IMR-90 (cell line): ENCODE measurements at regions not wholly inside any gene's neighbourhood (a gene's known extent, or its start where the extent isn't known, plus 50 kb on each side); places are given as distances from the start of the nearest gene placed in this dataset.

Experiments used
- ATAC-seq: fragments of 200-7000 bp; cut with Tn5 transposase; 2 replicates; pipeline ENCODE4 v1.9.1; 2020; ENCODE audit warnings: low read depth, mild to moderate bottlenecking, moderate library complexity
- BruUV-seq: library from RNA; stranded (reverse); fragments of 400-500 nt; replicated peaks from 2 replicates; lab custom pipeline; 2021; lab: Mats Ljungman, UMichigan
- CTCF ChIA-PET: fragments of 300-600 bp; formaldehyde crosslinking; extraction: SDS; loops from one replicate; lab custom pipeline; 2021; ENCODE audit warnings: antibody characterized with exemption; lab: Yijun Ruan, JAX
- POLR2A ChIA-PET: fragments of 300-600 bp; sonication (Branson Sonifier 250); formaldehyde crosslinking; loops from one replicate; lab custom pipeline; 2022; ENCODE audit warnings: antibody characterized with exemption; ENCODE audit not compliant: unreplicated experiment; lab: Charles Lee
- DNase-seq: peaks from one replicate; pipeline ENCODE4 v3.0.0; 2013
- H2AFZ ChIP-seq: replicated peaks from 2 replicates; pipeline ENCODE3; 2013; ENCODE audit warnings: low read length, mild to moderate bottlenecking; ENCODE audit not compliant: poor library complexity
- H2AK5ac ChIP-seq: 2 replicates; pipeline ENCODE4 v1.6.1; 2013; ENCODE audit warnings: low read depth, low read length, inconsistent platforms
- H2AK9ac ChIP-seq: replicated peaks from 2 replicates; pipeline ENCODE3; 2013; ENCODE audit warnings: mild to moderate bottlenecking, low read depth, low read length, moderate library complexity; ENCODE audit not compliant: poor library complexity
- H2BK120ac ChIP-seq: 2 replicates; pipeline ENCODE4 v1.6.1; 2013; ENCODE audit warnings: low read depth, low read length, inconsistent platforms
- H2BK15ac ChIP-seq: 3 replicates; pipeline ENCODE4 v1.6.1; 2013; ENCODE audit warnings: low read depth, low read length, inconsistent platforms
- H2BK20ac ChIP-seq: 2 replicates; pipeline ENCODE4 v1.6.1; 2013; ENCODE audit warnings: low read depth, mild to moderate bottlenecking, inconsistent platforms, low read length, moderate library complexity
- H2BK5ac ChIP-seq: 2 replicates; pipeline ENCODE4 v1.6.1; 2013; ENCODE audit warnings: mild to moderate bottlenecking, low read depth, low read length, inconsistent platforms; ENCODE audit not compliant: poor library complexity, severe bottlenecking
- H3K14ac ChIP-seq: replicated peaks from 2 replicates; pipeline ENCODE4 v1.6.1; 2013; ENCODE audit warnings: low read depth, low read length, inconsistent platforms
- H3K18ac ChIP-seq: 2 replicates; pipeline ENCODE4 v1.6.1; 2013; ENCODE audit warnings: low read depth, low read length, control low read depth
- H3K23ac ChIP-seq: 2 replicates; pipeline ENCODE4 v1.6.1; 2013; ENCODE audit warnings: low read depth, low read length, inconsistent platforms
- H3K27ac ChIP-seq: 2 replicates; pipeline ENCODE4 v1.5.1; 2013; ENCODE audit warnings: mild to moderate bottlenecking, control low read depth, low read length; ENCODE audit not compliant: insufficient read depth
- H3K27me3 ChIP-seq: 2 replicates; pipeline ENCODE4 v1.6.1; 2013; ENCODE audit warnings: low read length; ENCODE audit not compliant: control insufficient read depth, insufficient read depth
- H3K36me3 ChIP-seq: 2 replicates; pipeline ENCODE4 v1.6.1; 2013; ENCODE audit warnings: low read length, mixed read lengths; ENCODE audit not compliant: control insufficient read depth, insufficient read depth
- H3K4ac ChIP-seq: 2 replicates; pipeline ENCODE4 v1.6.1; 2013; ENCODE audit warnings: low read depth, low read length, inconsistent platforms
- H3K4me1 ChIP-seq: 2 replicates; pipeline ENCODE4 v1.6.1; 2013; ENCODE audit warnings: low read length, mixed read lengths; ENCODE audit not compliant: control insufficient read depth, insufficient read depth
- H3K4me2 ChIP-seq: 2 replicates; pipeline ENCODE4 v1.6.1; 2013; ENCODE audit warnings: low read depth, mild to moderate bottlenecking, control low read depth, low read length, moderate library complexity
- H3K4me3 ChIP-seq: 2 replicates; pipeline ENCODE4 v1.5.1; 2013; ENCODE audit warnings: low read depth, mild to moderate bottlenecking, control low read depth, low read length, moderate library complexity; ENCODE audit not compliant: insufficient read depth
- H3K56ac ChIP-seq: 2 replicates; pipeline ENCODE4 v1.6.1; 2013; ENCODE audit warnings: low read length, inconsistent platforms; ENCODE audit not compliant: insufficient read depth; ENCODE audit errors: extremely low read depth
- H3K79me1 ChIP-seq, 2 experiments: 2 replicates each; pipeline ENCODE4 v1.6.1; 2013; ENCODE audit warnings: low read length in 2 of 2, inconsistent platforms in 1 of 2, low read depth in 1 of 2
- H3K9ac ChIP-seq: 2 replicates; pipeline ENCODE4 v1.6.1; 2013; ENCODE audit warnings: low read depth, low read length, control low read depth
- H3K9me1 ChIP-seq: 2 replicates; pipeline ENCODE4 v1.6.1; 2013; ENCODE audit warnings: low read length, inconsistent platforms; ENCODE audit not compliant: insufficient read depth
- H3K9me3 ChIP-seq: 2 replicates; pipeline ENCODE4 v1.6.1; 2013; ENCODE audit warnings: low read length; ENCODE audit not compliant: control insufficient read depth, insufficient read depth
- H4K20me1 ChIP-seq: 2 replicates; pipeline ENCODE4 v1.6.1; 2013; ENCODE audit warnings: low read length, inconsistent platforms; ENCODE audit not compliant: insufficient read depth
- H4K5ac ChIP-seq: 2 replicates; pipeline ENCODE4 v1.6.1; 2013; ENCODE audit warnings: mild to moderate bottlenecking, low read depth, low read length, control low read depth
- H4K8ac ChIP-seq, 2 experiments: 2 replicates each; pipeline ENCODE4 v1.6.1; 2013; ENCODE audit warnings: low read depth in 2 of 2, low read length in 2 of 2, control low read depth in 1 of 2, inconsistent platforms in 1 of 2
- H4K91ac ChIP-seq: 2 replicates; pipeline ENCODE4 v1.6.1; 2013; ENCODE audit warnings: low read depth, low read length, inconsistent platforms; ENCODE audit not compliant: insufficient read depth
- BHLHE40 ChIP-seq: fragments of 150-350 bp; IDR thresholded peaks from 2 replicates; pipeline ENCODE4 v1.6.1; 2016; ENCODE audit warnings: mild to moderate bottlenecking, low read depth, low read length
- CEBPB ChIP-seq: IDR thresholded peaks from 2 replicates; pipeline ENCODE4 v1.6.1; 2012; ENCODE audit warnings: low read depth, low read length, improper control_type of control experiment
- CHD1 ChIP-seq: IDR thresholded peaks from 2 replicates; pipeline ENCODE4 v1.6.1; 2012; ENCODE audit warnings: low read depth, low read length, improper control_type of control experiment
- FOS ChIP-seq: fragments of 150-350 bp; IDR thresholded peaks from 2 replicates; pipeline ENCODE4 v1.6.1; 2016; ENCODE audit warnings: low read depth, low read length
- MAFK ChIP-seq: IDR thresholded peaks from 2 replicates; pipeline ENCODE4 v1.6.1; 2012; ENCODE audit warnings: low read depth, low read length, improper control_type of control experiment
- MAZ ChIP-seq: IDR thresholded peaks from 2 replicates; pipeline ENCODE4 v1.6.1; 2012; ENCODE audit warnings: low read depth, mild to moderate bottlenecking, low read length, improper control_type of control experiment, moderate library complexity, borderline replicate concordance
- MXI1 ChIP-seq: IDR thresholded peaks from 2 replicates; pipeline ENCODE4 v1.6.1; 2012; ENCODE audit warnings: low read depth, mild to moderate bottlenecking, low read length, moderate library complexity, borderline replicate concordance
- NFE2L2 ChIP-seq: fragments of 150-350 bp; IDR thresholded peaks from 2 replicates; pipeline ENCODE4 v1.6.1; 2016; ENCODE audit warnings: low read depth, mild to moderate bottlenecking, low read length
- POLR2A ChIP-seq: IDR thresholded peaks from 2 replicates; pipeline ENCODE4 v1.6.1; 2012; ENCODE audit warnings: mild to moderate bottlenecking, low read depth, low read length
- RAD21 ChIP-seq: IDR thresholded peaks from 2 replicates; pipeline ENCODE4 v1.6.1; 2012; ENCODE audit warnings: low read length, improper control_type of control experiment
- RCOR1 ChIP-seq: IDR thresholded peaks from 2 replicates; pipeline ENCODE4 v1.6.1; 2012; ENCODE audit warnings: mild to moderate bottlenecking, low read length, improper control_type of control experiment; ENCODE audit not compliant: insufficient replicate concordance
- RFX5 ChIP-seq: IDR thresholded peaks from 2 replicates; pipeline ENCODE4 v1.8.0; 2012; ENCODE audit warnings: low read depth, mild to moderate bottlenecking, low read length, moderate library complexity
- SMC3 ChIP-seq: fragments of 150-350 bp; IDR thresholded peaks from 2 replicates; pipeline ENCODE4 v1.6.1; 2016; ENCODE audit warnings: low read depth, mild to moderate bottlenecking, antibody characterized with exemption, low read length, moderate library complexity
- WGBS, 2 experiments: methylation state at CpG; one replicate each; pipeline versions ENCODE4 v1.1.5 to v1.1.7; 2013; ENCODE audit warnings: missing lambda C conversion rate in 2 of 2; ENCODE audit not compliant: insufficient read length in 1 of 2; ENCODE audit errors: extremely low coverage in 2 of 2; 5-methylcytosine and 5-hydroxymethylcytosine counted together
- dilution Hi-C: fragments of 300-500 bp; cut with HindIII; formaldehyde crosslinking; loops from one replicate; pipeline ENCODE4 v1.14.3; 2018; ENCODE audit warnings: low sequenced_read_pairs; ENCODE audit not compliant: unreplicated experiment
- in situ Hi-C: fragments of 300-500 bp; cut with MboI; formaldehyde crosslinking; loops from 3 replicates; pipeline ENCODE4 v1.14.3; 2019; ENCODE audit warnings: low sequenced_read_pairs, inconsistent platforms, mixed read lengths
- intact Hi-C: fragments of 100-400 bp; cut with micrococcal nuclease; formaldehyde crosslinking; loops from 2 replicates; pipeline ENCODE4 v1.10.0; 2022
- TF ChIP-seq, protein P1 (sequence below): fragments of 150-350 bp; IDR thresholded peaks from 2 replicates; pipeline ENCODE4 v1.6.1; 2017; ENCODE audit warnings: mild to moderate bottlenecking, antibody characterized with exemption, low read length, low read depth
- TF ChIP-seq, protein P2 (sequence below): conservative IDR thresholded peaks from 2 replicates; pipeline ENCODE4 v1.5.1; 2012; ENCODE audit warnings: mild to moderate bottlenecking, low read depth, low read length, improper control_type of control experiment
- TF ChIP-seq, protein P3 (sequence below): fragments of 150-350 bp; IDR thresholded peaks from 2 replicates; pipeline ENCODE4 v1.6.1; 2016; ENCODE audit warnings: low read depth, mild to moderate bottlenecking, low read length, moderate library complexity, borderline replicate concordance

DNA sequence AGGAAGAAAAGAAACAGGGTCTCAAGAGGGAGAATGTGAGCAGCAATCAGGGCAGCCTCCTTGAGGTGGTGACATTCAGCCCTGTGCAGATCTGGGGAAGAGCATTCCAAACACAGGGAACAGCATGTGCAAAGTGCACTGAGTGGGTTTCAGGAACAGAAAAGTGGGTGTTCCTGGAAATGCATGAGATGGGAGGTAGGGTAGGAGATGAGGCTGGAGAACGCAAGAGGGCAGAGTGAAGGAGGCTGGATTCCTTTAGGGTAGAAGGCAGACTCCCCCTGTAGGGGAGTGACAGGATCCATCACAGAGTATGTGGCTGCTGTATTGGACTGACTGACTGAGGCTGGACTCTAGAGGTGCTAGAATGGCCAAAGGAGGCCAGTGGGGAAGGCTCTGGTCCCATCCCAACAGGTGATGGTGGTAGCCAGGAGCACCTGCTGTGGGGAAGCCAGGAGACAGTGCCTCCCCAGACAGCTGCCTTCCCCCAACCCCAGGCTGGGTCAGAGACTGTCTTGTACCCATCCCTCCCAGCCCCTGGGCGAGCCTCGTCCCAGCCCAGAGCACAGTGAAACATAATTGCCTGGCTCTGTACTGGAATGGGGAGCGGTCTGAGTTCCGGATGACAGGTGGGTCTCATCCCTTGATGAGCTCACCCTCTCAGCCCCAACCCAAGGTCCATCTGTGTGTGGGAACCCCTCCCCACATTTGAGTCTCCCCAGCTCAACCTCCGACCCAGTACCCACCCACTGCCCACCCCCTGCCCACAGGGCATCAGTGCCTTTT lies 419.4 kb downstream of the MN1 start:
- Histone ChIP-seq H4K20me1 (no peaks in the 10 kb centered on the region), H2AK9ac (no peak overlapping the region), H3K4me3 (no peak overlapping the region), H3K4ac (no peak overlapping the region), H2BK5ac (no peak overlapping the region), H3K14ac (no peak overlapping the region), H3K56ac (no peak overlapping the region), H2BK15ac (no peak overlapping the region), H3K18ac (no peak overlapping the region), H2AK5ac (no peak overlapping the region), H3K36me3 (no peaks in the 10 kb centered on the region), H2AFZ (no peak overlapping the region), H2BK120ac (no peak overlapping the region), H2BK20ac (no peak overlapping the region), H3K27ac (no peak overlapping the region), H4K8ac (no peak overlapping the region), H3K9me3 (no peaks in the 10 kb centered on the region), H3K27me3 (peaks cover 71% of the 10 kb centered on the region), H4K91ac (no peak overlapping the region), H3K9me1 (no peaks in the 10 kb centered on the region), H4K5ac (no peak overlapping the region), H3K4me2 (no peak overlapping the region), H3K4me1 (no peaks in the 10 kb centered on the region), H3K79me1 (no peaks in the 10 kb centered on the region), H3K23ac (no peak overlapping the region), H3K9ac (no peak overlapping the region)
- POLR2A ChIA-PET, result no interaction called here
- intact Hi-C loops (no loop called here), dilution Hi-C loops (no loop called here), in situ Hi-C loops (no loop called here)
- TF ChIP-seq CHD1 (no peak), NFE2L2 (no peak), MAFK (no peak), RFX5 (no peak), RCOR1 (no peak), FOS (no peak), CEBPB (no peak), RAD21 (no peak), POLR2A (no peak), BHLHE40 (no peak), MAZ (no peak), MXI1 (no peak), SMC3 (no peak)
- TF ChIP-seq, protein P1, sequence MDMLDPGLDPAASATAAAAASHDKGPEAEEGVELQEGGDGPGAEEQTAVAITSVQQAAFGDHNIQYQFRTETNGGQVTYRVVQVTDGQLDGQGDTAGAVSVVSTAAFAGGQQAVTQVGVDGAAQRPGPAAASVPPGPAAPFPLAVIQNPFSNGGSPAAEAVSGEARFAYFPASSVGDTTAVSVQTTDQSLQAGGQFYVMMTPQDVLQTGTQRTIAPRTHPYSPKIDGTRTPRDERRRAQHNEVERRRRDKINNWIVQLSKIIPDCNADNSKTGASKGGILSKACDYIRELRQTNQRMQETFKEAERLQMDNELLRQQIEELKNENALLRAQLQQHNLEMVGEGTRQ, result no peak
- TF ChIP-seq, protein P2, sequence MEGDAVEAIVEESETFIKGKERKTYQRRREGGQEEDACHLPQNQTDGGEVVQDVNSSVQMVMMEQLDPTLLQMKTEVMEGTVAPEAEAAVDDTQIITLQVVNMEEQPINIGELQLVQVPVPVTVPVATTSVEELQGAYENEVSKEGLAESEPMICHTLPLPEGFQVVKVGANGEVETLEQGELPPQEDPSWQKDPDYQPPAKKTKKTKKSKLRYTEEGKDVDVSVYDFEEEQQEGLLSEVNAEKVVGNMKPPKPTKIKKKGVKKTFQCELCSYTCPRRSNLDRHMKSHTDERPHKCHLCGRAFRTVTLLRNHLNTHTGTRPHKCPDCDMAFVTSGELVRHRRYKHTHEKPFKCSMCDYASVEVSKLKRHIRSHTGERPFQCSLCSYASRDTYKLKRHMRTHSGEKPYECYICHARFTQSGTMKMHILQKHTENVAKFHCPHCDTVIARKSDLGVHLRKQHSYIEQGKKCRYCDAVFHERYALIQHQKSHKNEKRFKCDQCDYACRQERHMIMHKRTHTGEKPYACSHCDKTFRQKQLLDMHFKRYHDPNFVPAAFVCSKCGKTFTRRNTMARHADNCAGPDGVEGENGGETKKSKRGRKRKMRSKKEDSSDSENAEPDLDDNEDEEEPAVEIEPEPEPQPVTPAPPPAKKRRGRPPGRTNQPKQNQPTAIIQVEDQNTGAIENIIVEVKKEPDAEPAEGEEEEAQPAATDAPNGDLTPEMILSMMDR, result no peak
- TF ChIP-seq, protein P3, sequence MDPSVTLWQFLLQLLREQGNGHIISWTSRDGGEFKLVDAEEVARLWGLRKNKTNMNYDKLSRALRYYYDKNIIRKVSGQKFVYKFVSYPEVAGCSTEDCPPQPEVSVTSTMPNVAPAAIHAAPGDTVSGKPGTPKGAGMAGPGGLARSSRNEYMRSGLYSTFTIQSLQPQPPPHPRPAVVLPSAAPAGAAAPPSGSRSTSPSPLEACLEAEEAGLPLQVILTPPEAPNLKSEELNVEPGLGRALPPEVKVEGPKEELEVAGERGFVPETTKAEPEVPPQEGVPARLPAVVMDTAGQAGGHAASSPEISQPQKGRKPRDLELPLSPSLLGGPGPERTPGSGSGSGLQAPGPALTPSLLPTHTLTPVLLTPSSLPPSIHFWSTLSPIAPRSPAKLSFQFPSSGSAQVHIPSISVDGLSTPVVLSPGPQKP, result no peak
- WGBS, 2 experiments, result 60% methylated on average over 3 of the region's 6 CpGs; no CpG with 5 or more reads in 1 of the 2 experiments
- ATAC-seq, result no peak
- BruUV-seq, result no TSS peak
- CTCF ChIA-PET, result interaction anchor here (0.7 kb wide), 1 partner anchor 51 kb away, joined by 3 read pairs; no protein-coding TSS in a partner anchor
- DNase-seq, result no peak
